ENCODE measurements at regions not wholly inside any gene's neighbourhood (a gene's known extent, or its start where the extent isn't known, plus 50 kb on each side); places are given as distances from the start of the nearest gene placed in this dataset.

DNA sequence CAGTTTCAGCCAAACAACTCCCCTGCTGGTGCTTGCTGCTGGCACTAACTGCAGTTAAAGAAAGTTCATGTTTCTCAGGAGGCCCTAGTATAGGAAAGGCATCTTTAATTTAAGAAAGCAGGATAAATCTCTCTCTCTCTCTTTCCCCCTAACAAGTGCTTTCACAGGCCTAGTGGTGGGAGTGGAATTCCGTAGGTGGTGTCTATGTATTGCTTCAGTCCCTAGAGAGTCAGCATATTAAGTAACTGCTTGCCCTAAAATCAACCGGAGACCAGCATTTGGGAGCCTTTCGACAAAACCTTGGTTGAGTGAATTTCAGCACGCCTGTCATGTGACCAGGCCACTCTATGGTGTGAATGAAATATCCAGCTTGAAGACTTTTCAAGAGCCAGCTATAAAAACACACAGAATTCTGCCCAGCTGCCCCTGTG, 169.2 kb upstream of the TGFBR2 start:
- peaks cover 0 to 37% of the 10 kb centered on the region in 2 donors for H3K4me1 ChIP-seq
- no peaks in the 10 kb centered on the region for H3K36me3 ChIP-seq
- H3K4me3 ChIP-seq = no peak overlapping the region
- H3K27me3 ChIP-seq = no peaks in the 10 kb centered on the region
- DNase-seq (ENCODE audit: low spot score) = peak; percentile 65
- H3K27ac ChIP-seq = peak overlapping the region; percentile 80 to 92
- H3K9me3 ChIP-seq = no peaks in the 10 kb centered on the region
- TF ChIP-seq, protein P1, sequence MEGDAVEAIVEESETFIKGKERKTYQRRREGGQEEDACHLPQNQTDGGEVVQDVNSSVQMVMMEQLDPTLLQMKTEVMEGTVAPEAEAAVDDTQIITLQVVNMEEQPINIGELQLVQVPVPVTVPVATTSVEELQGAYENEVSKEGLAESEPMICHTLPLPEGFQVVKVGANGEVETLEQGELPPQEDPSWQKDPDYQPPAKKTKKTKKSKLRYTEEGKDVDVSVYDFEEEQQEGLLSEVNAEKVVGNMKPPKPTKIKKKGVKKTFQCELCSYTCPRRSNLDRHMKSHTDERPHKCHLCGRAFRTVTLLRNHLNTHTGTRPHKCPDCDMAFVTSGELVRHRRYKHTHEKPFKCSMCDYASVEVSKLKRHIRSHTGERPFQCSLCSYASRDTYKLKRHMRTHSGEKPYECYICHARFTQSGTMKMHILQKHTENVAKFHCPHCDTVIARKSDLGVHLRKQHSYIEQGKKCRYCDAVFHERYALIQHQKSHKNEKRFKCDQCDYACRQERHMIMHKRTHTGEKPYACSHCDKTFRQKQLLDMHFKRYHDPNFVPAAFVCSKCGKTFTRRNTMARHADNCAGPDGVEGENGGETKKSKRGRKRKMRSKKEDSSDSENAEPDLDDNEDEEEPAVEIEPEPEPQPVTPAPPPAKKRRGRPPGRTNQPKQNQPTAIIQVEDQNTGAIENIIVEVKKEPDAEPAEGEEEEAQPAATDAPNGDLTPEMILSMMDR (IDR thresholded peaks at IDR 0.05) = peak in 1 of 2 donors; percentile 26

DNA sequence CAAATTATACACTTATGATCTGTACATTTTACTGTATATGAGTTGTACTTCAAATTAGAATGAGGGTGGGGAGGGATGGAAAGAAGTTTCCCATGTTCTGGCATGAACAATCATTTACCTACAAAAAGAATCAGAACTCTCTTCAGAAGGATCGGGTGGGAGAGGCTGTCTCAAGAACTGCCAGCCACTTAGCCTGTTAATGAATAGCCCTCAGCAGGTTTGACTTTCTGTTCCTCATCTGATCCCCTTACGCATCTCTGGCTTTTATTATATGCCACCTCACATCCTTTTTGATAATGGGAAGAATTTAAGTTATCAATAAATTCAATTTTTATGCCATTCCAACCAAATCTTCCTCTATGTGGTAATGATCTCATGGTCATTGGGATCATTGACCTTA, 168.3 kb upstream of the TGFBR2 start:
- H3K36me3 ChIP-seq = no peaks in the 10 kb centered on the region
- peaks cover 0 to 37% of the 10 kb centered on the region in 2 donors for H3K4me1 ChIP-seq
- DNase-seq (ENCODE audit: low spot score) = no peak
- no peak overlapping the region for H3K4me3 ChIP-seq
- peak overlapping the region; percentile 80 to 92 for H3K27ac ChIP-seq
- no peaks in the 10 kb centered on the region for H3K9me3 ChIP-seq
- TF ChIP-seq, protein P1 (IDR thresholded peaks at IDR 0.05) = no peak
- H3K27me3 ChIP-seq = no peaks in the 10 kb centered on the region

DNA sequence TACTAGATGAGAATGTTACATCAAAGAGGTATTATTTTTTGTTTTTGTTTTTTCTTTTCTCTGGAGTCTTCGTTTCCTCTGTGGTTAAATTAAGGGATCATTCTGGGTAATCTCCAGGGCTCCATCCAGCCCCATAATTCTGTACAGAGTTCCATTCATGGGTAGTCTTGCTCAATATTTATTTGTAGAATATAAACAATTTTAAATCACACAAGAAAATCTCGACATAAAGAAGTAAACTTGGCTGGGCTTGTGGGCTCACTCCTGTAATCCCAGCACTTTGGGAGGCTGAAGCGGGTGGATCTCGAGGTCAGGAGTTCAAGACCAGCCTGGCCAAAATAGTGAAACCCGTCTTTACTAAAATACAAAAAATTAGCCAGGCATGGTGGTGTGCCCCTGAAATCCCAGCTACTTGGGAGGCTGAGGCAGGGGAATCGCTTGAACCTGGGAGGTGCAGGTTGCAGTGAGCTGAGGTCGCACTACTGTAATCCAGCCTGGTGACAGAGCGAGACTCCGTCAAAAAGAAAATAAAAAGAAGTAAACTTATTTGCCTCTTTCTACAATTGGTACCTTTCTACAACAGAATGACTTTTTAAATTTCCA, 166.8 kb upstream of the TGFBR2 start:
- Histone ChIP-seq H3K36me3 (no peaks in the 10 kb centered on the region), H3K4me1 (peaks cover 0 to 37% of the 10 kb centered on the region in 2 donors), H3K27ac (peak overlapping the region; percentile 80 to 92)

DNA sequence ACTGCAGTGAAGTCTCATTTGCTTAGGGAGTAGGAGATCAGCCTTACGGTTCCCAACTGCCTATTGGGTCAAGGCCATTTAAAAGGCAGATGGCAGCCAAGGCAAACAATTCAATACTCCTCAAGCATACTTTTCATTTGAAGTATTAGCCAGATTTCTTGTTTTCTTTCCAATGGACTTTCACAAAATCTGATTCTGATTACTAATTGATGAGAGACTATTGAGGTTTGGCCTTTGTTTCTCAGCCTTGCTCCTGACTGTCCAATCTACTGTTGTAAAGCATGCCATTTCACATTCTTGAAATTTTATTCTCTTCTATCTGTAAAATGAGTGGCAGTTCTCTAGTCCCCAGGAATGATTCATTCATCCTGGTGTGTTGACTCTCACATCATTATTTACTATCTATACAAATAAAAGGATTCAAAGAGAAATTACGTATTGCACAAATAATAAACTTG, 166.2 kb upstream of the TGFBR2 start:
- no peaks in the 10 kb centered on the region for H3K9me3 ChIP-seq
- no peaks in the 10 kb centered on the region for H3K36me3 ChIP-seq
- peak overlapping the region; percentile 80 to 92 for H3K27ac ChIP-seq
- no peaks in the 10 kb centered on the region for H3K27me3 ChIP-seq
- H3K4me3 ChIP-seq = no peak overlapping the region
- no peak for DNase-seq (ENCODE audit: low spot score)
- peaks cover 0 to 37% of the 10 kb centered on the region in 2 donors for H3K4me1 ChIP-seq
- TF ChIP-seq, protein P1 (IDR thresholded peaks at IDR 0.05) = no peak

More for the DNA sequence above, 166.8 kb upstream of the TGFBR2 start:
- no peak overlapping the region for H3K4me3 ChIP-seq
- H3K27me3 ChIP-seq = no peaks in the 10 kb centered on the region
- H3K9me3 ChIP-seq = no peaks in the 10 kb centered on the region
- TF ChIP-seq, protein P1 (IDR thresholded peaks at IDR 0.05) = no peak
- no peak for DNase-seq (ENCODE audit: low spot score)

DNA sequence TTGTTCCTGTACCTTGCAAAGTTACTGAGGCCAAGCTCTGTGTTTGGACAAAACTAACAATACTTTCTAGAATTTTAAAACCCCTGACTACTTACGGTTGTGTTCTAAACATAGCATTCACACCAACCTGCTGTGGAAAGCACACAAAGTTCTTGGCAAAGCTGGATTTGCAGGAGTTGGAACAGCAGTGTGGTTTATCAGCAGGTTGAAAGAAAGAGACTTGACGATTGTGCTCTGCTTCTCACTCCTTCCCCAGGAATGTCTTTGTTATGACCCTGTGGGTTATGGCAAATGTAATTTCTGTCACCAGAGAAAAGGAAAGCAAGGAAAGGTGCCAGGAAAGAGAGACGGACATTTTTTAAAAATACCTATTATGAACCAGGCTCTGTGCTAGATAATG, 165.5 kb upstream of the TGFBR2 start:
- Histone ChIP-seq H3K27me3 (no peaks in the 10 kb centered on the region), H3K27ac (peak overlapping the region; percentile 80 to 92), H3K9me3 (no peaks in the 10 kb centered on the region), H3K4me1 (peaks cover 0 to 34% of the 10 kb centered on the region in 2 donors), H3K4me3 (no peak overlapping the region), H3K36me3 (no peaks in the 10 kb centered on the region)
- peak; percentile 77 for DNase-seq (ENCODE audit: low spot score)
- TF ChIP-seq, protein P1 (IDR thresholded peaks at IDR 0.05) = no peak
